ENCODE measurements at regions not wholly inside any gene's neighbourhood (a gene's known extent, or its start where the extent isn't known, plus 50 kb on each side); places are given as distances from the start of the nearest gene placed in this dataset.

GRCh38 chr2:4882941-4883340, 809.2 kb upstream of the SOX11 start:
- TF ChIP-seq CTCF (IDR thresholded peaks at IDR 0.05): no peak
- TF ChIP-seq ZFX (IDR thresholded peaks at IDR 0.05; ENCODE audit: borderline replicate concordance): no peak
- H3K27ac ChIP-seq: no peak overlapping the region

- TF ChIP-seq CTCF (IDR thresholded peaks at IDR 0.05) (no peak), ZFX (IDR thresholded peaks at IDR 0.05; ENCODE audit: borderline replicate concordance) (no peak)
- no peak overlapping the region for H3K27ac ChIP-seq
Observed at GRCh38 chr2:4883375-4883774, 808.8 kb upstream of the SOX11 start.

DNA sequence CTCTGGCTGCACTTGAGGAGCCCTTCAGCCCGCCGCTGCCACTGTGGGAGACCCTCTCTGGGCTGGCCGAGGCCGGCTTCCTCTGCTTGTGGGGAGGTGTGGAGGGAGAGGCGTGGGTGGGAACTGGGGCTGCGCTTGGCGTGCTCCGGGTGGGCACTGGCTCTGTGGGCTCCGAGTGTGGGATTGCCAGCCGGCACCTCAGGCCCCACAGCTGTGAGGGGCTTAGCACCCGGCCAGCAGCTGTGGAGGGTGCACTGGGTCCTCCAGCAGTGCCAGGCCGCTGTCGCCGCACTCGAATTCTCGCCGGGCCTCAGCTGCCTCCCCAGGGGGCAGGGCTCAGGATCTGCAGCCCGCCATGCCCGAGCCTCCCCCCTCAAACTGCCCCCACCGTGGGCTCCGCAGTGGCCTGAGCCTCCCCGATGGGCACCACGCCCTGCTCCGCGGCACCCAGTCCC, 808.0 kb upstream of the SOX11 start:
- H3K27ac ChIP-seq: no peak overlapping the region
- TF ChIP-seq ZFX (IDR thresholded peaks at IDR 0.05; ENCODE audit: borderline replicate concordance) (no peak), CTCF (IDR thresholded peaks at IDR 0.05) (no peak)

DNA sequence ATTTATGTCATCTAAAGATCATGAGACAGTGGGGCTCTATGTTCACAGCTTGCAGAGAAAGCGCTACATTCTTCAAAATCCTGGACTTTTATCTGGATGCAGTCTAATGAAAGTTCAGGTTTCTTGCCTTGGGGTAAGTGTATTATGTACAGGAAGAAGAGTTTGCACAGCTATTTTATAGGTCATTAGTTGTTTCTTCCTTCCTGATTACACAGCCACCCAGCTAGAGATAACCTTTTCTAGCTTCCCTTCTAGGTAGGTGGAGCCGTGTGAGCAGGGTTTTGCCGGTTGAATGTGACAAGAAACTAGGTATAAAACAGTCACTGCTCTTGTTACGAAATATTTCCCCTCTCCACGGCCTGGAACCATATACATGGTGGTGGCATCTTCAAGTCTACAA, 800.8 kb upstream of the SOX11 start:
- no peak overlapping the region for H3K27ac ChIP-seq
- TF ChIP-seq ZFX (IDR thresholded peaks at IDR 0.05; ENCODE audit: borderline replicate concordance): no peak
- no peak for TF ChIP-seq CTCF (IDR thresholded peaks at IDR 0.05)

DNA sequence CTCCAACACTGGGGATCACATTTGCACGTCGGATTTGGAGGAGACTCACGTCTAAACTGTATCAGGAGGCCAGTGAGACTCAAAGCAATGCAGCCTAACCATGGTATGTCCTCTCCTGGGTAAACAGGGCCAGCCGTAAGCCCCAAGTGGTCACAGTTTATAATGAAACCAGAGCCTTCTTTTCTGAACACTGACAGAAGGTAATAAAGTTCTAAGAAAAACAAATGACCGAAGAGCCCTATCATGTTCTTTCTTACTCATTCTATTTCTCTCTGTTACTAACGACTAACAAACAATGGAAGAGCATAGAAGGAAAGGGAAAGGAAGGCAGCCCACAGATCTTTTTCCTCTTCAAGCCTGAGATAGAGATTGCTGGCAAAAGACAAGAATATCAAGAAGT, 796.8 kb upstream of the SOX11 start:
- TF ChIP-seq CTCF (IDR thresholded peaks at IDR 0.05) (no peak), ZFX (IDR thresholded peaks at IDR 0.05; ENCODE audit: borderline replicate concordance) (no peak)
- no peak overlapping the region for H3K27ac ChIP-seq

- H3K27ac ChIP-seq: no peak overlapping the region
- no peak for TF ChIP-seq CTCF (IDR thresholded peaks at IDR 0.05)
- no peak for TF ChIP-seq ZFX (IDR thresholded peaks at IDR 0.05; ENCODE audit: borderline replicate concordance)
Observed at GRCh38 chr2:4898706-4899105, 793.5 kb upstream of the SOX11 start.

DNA sequence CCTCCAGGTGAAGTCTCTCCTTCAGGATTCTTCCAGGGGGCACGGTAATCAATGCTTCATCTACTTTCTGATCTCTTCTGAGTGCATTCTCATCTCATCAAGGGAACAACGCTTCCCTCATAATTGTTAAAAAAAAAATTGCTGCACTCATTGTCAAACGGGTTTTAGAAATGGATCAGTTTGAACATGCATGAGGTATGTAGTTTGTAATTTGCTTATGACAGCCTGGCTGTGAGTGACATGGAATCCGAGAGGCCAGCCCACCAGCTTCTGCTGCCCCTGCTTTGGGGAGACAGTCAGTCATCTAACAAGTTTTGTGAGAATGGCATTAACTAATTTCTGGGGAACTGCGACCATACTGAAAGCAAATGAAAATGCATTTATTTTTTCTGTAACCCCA, 791.9 kb upstream of the SOX11 start:
- TF ChIP-seq ZFX (IDR thresholded peaks at IDR 0.05; ENCODE audit: borderline replicate concordance) (no peak), CTCF (IDR thresholded peaks at IDR 0.05) (no peak)
- no peak overlapping the region for H3K27ac ChIP-seq
